ENCODE measurements at regions not wholly inside any gene's neighbourhood (a gene's known extent, or its start where the extent isn't known, plus 50 kb on each side); places are given as distances from the start of the nearest gene placed in this dataset.

DNA sequence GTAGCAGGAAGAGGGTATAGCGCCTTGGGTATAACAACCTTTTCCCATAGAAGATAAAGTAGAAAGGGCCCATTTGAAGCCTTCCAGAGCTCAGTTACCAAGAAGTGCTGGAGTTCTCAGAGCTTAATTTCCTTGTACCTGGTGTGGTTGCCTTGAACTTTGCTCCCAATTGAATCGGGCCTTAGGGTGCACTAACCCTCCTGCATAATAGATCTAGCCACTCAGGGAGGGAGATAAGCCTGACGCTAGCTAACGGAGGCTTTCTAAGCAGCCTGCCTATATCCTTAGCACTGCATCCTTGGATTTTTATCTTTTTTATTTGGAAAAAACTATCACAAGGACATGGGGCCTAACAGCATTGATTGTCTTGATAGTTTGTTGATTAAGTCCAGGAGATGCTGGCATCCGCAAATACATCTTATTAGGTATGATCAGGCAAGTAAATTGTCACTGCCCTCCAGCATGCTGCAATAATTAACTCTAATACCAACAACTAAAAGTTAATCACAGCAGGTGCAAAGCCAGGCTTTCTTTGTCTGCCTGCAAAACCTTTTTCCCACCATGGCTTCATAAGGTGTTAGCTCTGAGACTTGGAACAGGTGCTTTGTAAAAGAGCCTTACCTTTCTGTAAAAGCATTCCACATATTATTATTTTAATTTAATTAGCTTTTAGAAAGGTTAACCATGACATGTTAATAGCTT is 199.4 kb downstream of the SREK1 start:
- H3K4me3 ChIP-seq: no peak overlapping the region
- in situ Hi-C loops (cut with MboI; ENCODE audit: low pct_unique_long_range_greater_than_20kb in 2 of 9, low sequenced_read_pairs in 9 of 9, unreplicated experiment in 9 of 9): no loop called here
- WGBS, 10 experiments: 60 to 100% (median 94%) methylated on average over 1 to 5 of the region's 5 CpGs; no CpG with 5 or more reads in 3 of the 10 experiments
- H3K4me1 ChIP-seq (replicated peaks in 1 of 2): peaks cover 0 to 4% of the 10 kb centered on the region in 2 donors
- H3K27ac ChIP-seq: no peak overlapping the region
- ATAC-seq (replicated peaks in 6 of 8): no peak

DNA sequence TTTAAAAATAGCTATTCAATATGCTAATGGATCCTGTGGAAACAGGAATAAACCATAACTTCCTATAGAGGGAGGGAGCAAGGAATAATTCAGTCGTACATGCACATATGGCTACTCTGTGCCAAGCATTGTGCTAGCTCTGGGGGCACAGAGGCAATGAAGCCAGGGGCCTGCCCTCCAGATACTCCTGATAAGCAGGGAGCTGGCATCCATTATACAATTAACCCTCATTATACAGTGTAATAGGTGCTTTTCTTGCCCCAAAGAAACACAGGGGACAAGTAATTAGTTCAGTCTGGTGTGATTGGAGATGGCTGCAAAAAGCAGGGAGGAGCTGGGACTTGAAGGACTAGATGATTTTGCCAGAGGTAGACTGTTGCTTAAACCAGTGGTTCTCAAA is 200.4 kb downstream of the SREK1 start:
- in situ Hi-C loops (cut with MboI; ENCODE audit: low pct_unique_long_range_greater_than_20kb in 2 of 9, low sequenced_read_pairs in 9 of 9, unreplicated experiment in 9 of 9): no loop called here
- no peak overlapping the region for H3K4me3 ChIP-seq
- ATAC-seq (replicated peaks in 6 of 8): peak in 2 of 8 experiments; percentile 31 to 40
- H3K4me1 ChIP-seq (replicated peaks in 1 of 2): peaks cover 0 to 4% of the 10 kb centered on the region in 2 donors
- H3K27ac ChIP-seq: no peak overlapping the region
- WGBS, 10 experiments: 0% methylated on average over 1 of the region's 1 CpG; no CpG with 5 or more reads in 9 of the 10 experiments

DNA sequence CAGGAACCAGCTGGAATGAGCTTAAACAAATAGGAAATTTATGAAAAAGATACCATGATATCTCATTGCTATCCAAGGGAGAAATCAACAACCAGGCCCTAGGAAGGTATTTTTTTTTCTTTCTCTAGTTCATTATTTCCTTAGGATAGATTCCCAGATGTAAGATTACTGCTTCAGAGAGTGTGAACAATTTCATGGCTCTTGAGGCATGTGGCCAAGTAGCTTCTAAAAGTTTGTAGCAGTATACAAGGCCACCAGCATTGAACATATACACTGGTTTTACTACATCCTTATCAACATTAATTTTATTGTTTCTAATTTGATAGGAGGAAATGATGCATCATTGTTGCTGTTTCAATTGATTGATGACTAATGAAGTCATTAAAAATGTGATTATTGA is 201.2 kb downstream of the SREK1 start:
- Histone ChIP-seq H3K27ac (no peak overlapping the region), H3K4me1 (replicated peaks in 1 of 2) (peaks cover 0 to 4% of the 10 kb centered on the region in 2 donors), H3K4me3 (no peak overlapping the region)
- in situ Hi-C loops (cut with MboI; ENCODE audit: low pct_unique_long_range_greater_than_20kb in 2 of 9, low sequenced_read_pairs in 9 of 9, unreplicated experiment in 9 of 9): no loop called here
- ATAC-seq (replicated peaks in 6 of 8): no peak

DNA sequence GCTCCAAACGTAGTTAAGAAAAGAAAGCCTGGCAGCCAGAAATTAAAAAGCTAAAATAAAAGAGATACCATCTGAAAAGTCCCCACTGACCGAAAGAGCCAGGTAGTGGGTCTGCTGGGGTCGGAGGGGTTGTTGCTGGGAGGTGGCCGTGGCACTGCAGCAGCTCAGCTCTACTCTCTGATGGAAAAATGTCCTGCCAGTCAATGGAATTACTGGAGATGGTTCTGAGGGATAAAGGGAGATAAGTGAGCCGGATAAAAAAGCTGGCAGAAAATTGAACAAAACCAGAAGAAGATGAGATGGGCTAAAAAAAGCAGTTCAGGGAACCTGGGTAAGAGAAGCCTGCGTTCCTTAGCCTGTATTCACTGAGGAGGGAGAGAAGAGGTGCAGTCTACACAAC is 202.8 kb downstream of the SREK1 start:
- 30 to 80% (median 64%) methylated on average over 1 to 6 of the region's 6 CpGs; no CpG with 5 or more reads in 1 of the 10 experiments for WGBS, 10 experiments

DNA sequence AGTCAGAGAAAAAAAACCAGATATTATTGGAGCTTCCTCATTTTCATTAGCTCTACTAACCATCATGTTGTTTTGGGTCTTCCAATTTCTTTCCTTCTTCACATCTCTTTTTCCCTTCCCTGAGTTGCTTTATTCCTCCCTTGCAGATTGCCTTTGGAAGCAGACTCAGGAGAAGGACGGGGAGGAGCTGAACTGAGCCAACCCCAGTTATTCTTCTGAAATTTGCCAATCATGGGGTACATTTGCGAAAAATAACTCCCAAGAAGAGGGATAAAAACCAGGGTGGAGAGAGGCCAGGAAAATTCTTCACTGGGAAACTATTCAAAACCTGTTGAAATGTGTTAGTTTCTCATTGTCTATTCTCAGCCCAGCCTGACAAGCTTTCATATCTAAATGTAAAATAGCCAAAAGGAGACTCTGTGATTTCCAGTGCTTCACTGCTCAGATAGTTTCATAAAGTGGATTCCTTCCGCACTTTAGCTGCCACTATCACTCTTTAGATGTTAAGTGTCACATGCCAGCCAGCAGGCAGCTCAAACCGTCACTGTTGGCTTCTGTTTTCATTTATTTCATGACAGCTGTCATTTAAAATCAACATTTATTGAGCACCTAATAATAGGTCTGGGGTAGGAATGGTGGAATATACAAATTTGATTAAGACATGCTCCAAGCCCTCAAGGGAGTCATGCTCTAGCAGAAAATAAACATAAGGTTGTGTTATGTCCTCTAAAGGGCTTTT is 204.5 kb downstream of the SREK1 start:
- Histone ChIP-seq H3K4me1 (replicated peaks in 1 of 2) (peaks cover 0 to 4% of the 10 kb centered on the region in 2 donors), H3K27ac (no peak overlapping the region), H3K4me3 (no peak overlapping the region)
- in situ Hi-C loops (cut with MboI; ENCODE audit: low pct_unique_long_range_greater_than_20kb in 2 of 9, low sequenced_read_pairs in 9 of 9, unreplicated experiment in 9 of 9): no loop called here
- no peak for ATAC-seq (replicated peaks in 6 of 8)
- 23 to 100% (median 80%) methylated on average over 1 to 4 of the region's 4 CpGs; no CpG with 5 or more reads in 1 of the 10 experiments for WGBS, 10 experiments

More for the DNA sequence above, 202.8 kb downstream of the SREK1 start:
- Histone ChIP-seq H3K27ac (no peak overlapping the region), H3K4me1 (replicated peaks in 1 of 2) (peaks cover 0 to 4% of the 10 kb centered on the region in 2 donors), H3K4me3 (no peak overlapping the region)
- in situ Hi-C loops (cut with MboI; ENCODE audit: low pct_unique_long_range_greater_than_20kb in 2 of 9, low sequenced_read_pairs in 9 of 9, unreplicated experiment in 9 of 9): no loop called here
- ATAC-seq (replicated peaks in 6 of 8): no peak

GRCh38 chr5:66351813-66352212 is 207.7 kb downstream of the SREK1 start:
- 88 to 100% methylated on average over 1 of the region's 1 CpG; no CpG with 5 or more reads in 8 of the 10 experiments for WGBS, 10 experiments
- H3K27ac ChIP-seq: no peak overlapping the region
- no peaks in the 10 kb centered on the region for H3K4me1 ChIP-seq (replicated peaks in 1 of 2)
- H3K4me3 ChIP-seq: no peak overlapping the region
- in situ Hi-C loops (cut with MboI; ENCODE audit: low pct_unique_long_range_greater_than_20kb in 2 of 9, low sequenced_read_pairs in 9 of 9, unreplicated experiment in 9 of 9): no loop called here
- peak in 1 of 8 experiments; percentile 5 for ATAC-seq (replicated peaks in 6 of 8)

GRCh38 chr5:66353186-66353585 is 209.1 kb downstream of the SREK1 start:
- no peaks in the 10 kb centered on the region for H3K4me1 ChIP-seq (replicated peaks in 1 of 2)
- H3K27ac ChIP-seq: no peak overlapping the region
- H3K4me3 ChIP-seq: no peak overlapping the region
- 100% methylated on average over 1 to 2 of the region's 2 CpGs; no CpG with 5 or more reads in 5 of the 10 experiments for WGBS, 10 experiments
- ATAC-seq (replicated peaks in 6 of 8): no peak
- in situ Hi-C loops (cut with MboI; ENCODE audit: low pct_unique_long_range_greater_than_20kb in 2 of 9, low sequenced_read_pairs in 9 of 9, unreplicated experiment in 9 of 9): no loop called here

- in situ Hi-C loops (cut with MboI; ENCODE audit: low pct_unique_long_range_greater_than_20kb in 2 of 9, low sequenced_read_pairs in 9 of 9, unreplicated experiment in 9 of 9): no loop called here
- WGBS, 10 experiments: 0 to 100% (median 75%) methylated on average over 1 to 2 of the region's 2 CpGs; no CpG with 5 or more reads in 1 of the 10 experiments
- H3K4me1 ChIP-seq (replicated peaks in 1 of 2): no peaks in the 10 kb centered on the region
- no peak overlapping the region for H3K4me3 ChIP-seq
- peak in 2 of 8 experiments; percentile 11 to 13 for ATAC-seq (replicated peaks in 6 of 8)
- no peak overlapping the region for H3K27ac ChIP-seq
These were observed 210.3 kb downstream of the SREK1 start for GRCh38 chr5:66354422-66354821.

DNA sequence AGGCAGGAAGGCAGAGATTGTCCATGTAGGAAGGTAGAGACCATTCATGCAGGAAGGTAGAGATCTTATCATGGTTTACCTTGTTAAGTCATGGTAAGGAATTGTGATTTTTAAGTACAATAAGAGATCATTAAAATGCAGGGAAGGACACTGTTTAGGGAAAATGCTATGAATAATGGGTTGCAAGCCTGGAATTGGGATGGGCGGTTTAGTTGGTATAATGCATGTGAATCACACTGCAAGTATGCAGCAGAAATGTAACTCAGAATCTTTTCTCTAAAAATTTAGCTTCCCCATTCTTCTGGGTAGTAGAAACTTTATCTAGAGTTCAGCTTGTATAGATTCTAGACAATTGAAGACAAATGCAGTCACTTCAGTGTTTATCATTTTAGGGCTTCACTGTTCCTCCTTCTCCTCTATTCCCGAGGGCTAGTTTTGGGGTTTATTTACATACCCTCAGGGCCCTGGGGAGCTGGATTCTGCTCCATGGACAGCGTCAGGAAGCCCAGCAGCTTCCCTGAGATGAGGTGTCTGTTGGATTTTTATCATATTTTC is 212.0 kb downstream of the SREK1 start:
- H3K4me1 ChIP-seq (replicated peaks in 1 of 2): no peaks in the 10 kb centered on the region
- 0 to 77% (median 35%) methylated on average over 1 to 3 of the region's 3 CpGs; no CpG with 5 or more reads in 2 of the 10 experiments for WGBS, 10 experiments
- ATAC-seq (replicated peaks in 6 of 8): peak in 3 of 8 experiments; percentile 79 to 85 (median 81)
- H3K27ac ChIP-seq: no peak overlapping the region
- H3K4me3 ChIP-seq: no peak overlapping the region
- in situ Hi-C loops (cut with MboI; ENCODE audit: low pct_unique_long_range_greater_than_20kb in 2 of 9, low sequenced_read_pairs in 9 of 9, unreplicated experiment in 9 of 9): no loop called here

GRCh38 chr5:66358741-66359140 is 214.6 kb downstream of the SREK1 start:
- in situ Hi-C loops (cut with MboI; ENCODE audit: low pct_unique_long_range_greater_than_20kb in 2 of 9, low sequenced_read_pairs in 9 of 9, unreplicated experiment in 9 of 9): no loop called here

DNA sequence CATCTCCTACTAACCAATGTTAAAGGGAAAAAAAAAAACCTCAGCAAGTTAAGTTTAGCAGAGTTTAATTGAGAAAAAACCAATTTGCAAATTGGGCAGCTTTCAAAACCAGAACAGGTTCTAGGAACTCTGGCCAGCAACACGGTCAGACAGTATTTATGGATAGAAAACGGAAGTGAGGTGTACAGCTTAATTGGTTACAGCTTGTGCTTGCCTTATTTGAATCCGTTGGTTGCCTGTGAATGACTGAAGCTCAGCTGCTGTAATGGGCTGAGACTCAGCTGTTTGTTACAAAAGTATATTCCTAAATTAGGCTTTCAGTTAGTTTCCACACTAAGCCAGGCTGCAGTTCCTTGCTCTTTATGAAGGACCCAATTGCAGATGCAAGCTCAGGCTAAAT is 217.0 kb downstream of the SREK1 start:
- H3K4me3 ChIP-seq: no peak overlapping the region
- in situ Hi-C loops (cut with MboI; ENCODE audit: low pct_unique_long_range_greater_than_20kb in 2 of 9, low sequenced_read_pairs in 9 of 9, unreplicated experiment in 9 of 9): no loop called here
- WGBS, 10 experiments: 0 to 100% (median 83%) methylated on average over 2 to 3 of the region's 3 CpGs; no CpG with 5 or more reads in 1 of the 10 experiments
- H3K27ac ChIP-seq: no peak overlapping the region
- ATAC-seq (replicated peaks in 6 of 8): peak in 2 of 8 experiments; percentile 30 to 40
- H3K4me1 ChIP-seq (replicated peaks in 1 of 2): no peaks in the 10 kb centered on the region

More at GRCh38 chr5:66358741-66359140, 214.6 kb downstream of the SREK1 start:
- Histone ChIP-seq H3K4me3 (no peak overlapping the region), H3K4me1 (replicated peaks in 1 of 2) (no peaks in the 10 kb centered on the region), H3K27ac (no peak overlapping the region)
- no peak for ATAC-seq (replicated peaks in 6 of 8)
- WGBS, 10 experiments: 63 to 100% (median 96%) methylated on average over 1 to 3 of the region's 3 CpGs; no CpG with 5 or more reads in 2 of the 10 experiments

- H3K4me1 ChIP-seq (replicated peaks in 1 of 2): no peaks in the 10 kb centered on the region
- peak in 4 of 8 experiments; percentile 22 to 71 (median 43) for ATAC-seq (replicated peaks in 6 of 8)
- H3K27ac ChIP-seq: no peak overlapping the region
- no peak overlapping the region for H3K4me3 ChIP-seq
- 0 to 83% (median 58%) methylated on average over 1 to 6 of the region's 6 CpGs for WGBS, 10 experiments
- in situ Hi-C loops (cut with MboI; ENCODE audit: low pct_unique_long_range_greater_than_20kb in 2 of 9, low sequenced_read_pairs in 9 of 9, unreplicated experiment in 9 of 9): no loop called here
These were observed 217.9 kb downstream of the SREK1 start for GRCh38 chr5:66362046-66362445.

DNA sequence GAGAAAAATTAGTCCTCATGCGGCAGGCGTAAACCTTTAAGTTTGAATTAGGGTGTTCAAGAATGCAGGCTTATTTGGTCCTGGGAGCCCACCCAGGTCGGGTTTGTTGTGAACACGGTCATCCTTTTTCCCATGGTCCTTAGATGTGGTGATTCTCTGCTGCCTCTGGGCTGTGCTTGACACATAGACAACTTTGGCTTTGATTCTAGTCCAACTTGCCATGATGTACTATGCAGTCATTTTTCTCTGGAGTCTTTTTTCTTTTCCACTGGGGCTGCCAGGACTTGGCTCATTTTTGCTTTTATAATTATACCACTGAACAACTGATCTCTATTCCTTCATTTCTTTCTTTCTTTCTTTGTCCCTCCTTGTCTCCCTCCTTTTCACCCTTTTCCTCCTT is 218.6 kb downstream of the SREK1 start:
- ATAC-seq (replicated peaks in 6 of 8): no peak
- Histone ChIP-seq H3K27ac (no peak overlapping the region), H3K4me3 (no peak overlapping the region), H3K4me1 (replicated peaks in 1 of 2) (no peaks in the 10 kb centered on the region)
- in situ Hi-C loops (cut with MboI; ENCODE audit: low pct_unique_long_range_greater_than_20kb in 2 of 9, low sequenced_read_pairs in 9 of 9, unreplicated experiment in 9 of 9): no loop called here
- 35 to 100% (median 85%) methylated on average over 2 to 4 of the region's 4 CpGs; no CpG with 5 or more reads in 1 of the 10 experiments for WGBS, 10 experiments
